Coronary artery (tissue), 2 donors: ENCODE measurements at regions not wholly inside any gene's neighbourhood (a gene's known extent, or its start where the extent isn't known, plus 50 kb on each side); places are given as distances from the start of the nearest gene placed in this dataset.

Source experiments
- DNase-seq: peaks from one replicate; pipeline ENCODE4 v3.0.0-alpha.2; 2017; ENCODE audit warnings: low spot score
- H3K27ac ChIP-seq, 2 donors: fragments of 200-600 bp; sonication (generic); one replicate each; pipeline ENCODE4 v1.5.1; 2016 to 2019
- H3K4me3 ChIP-seq: fragments of 200-600 bp; sonication (generic); 2 replicates; pipeline ENCODE4 v1.5.1; 2016; ENCODE audit warnings: mild to moderate bottlenecking, moderate library complexity
- CTCF ChIP-seq: fragments of 200-600 bp; sonication (generic); IDR thresholded peaks from one replicate; pipeline ENCODE4 v1.5.1; 2019; ENCODE audit warnings: antibody characterized with exemption

DNA sequence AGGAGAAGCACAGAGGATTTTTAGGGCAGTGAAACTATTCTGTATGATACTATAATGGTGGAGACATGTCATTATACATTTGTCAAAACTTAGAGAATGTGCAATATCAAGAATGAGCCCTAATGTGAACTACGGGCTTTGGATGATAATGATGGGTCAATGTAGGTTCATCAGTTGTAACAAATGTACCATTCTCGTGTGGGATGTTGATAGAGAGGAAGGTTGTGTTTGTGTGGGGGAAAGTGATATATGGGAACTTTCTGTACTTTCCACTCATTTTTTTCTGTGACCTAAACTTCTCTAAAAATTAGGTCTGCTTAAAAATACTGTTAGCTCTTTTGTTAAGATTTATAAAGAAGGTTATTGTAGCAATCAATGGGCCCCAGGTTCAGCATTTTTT, 138.9 kb downstream of the SPATA31D1 start:
- DNase-seq = no peak
- no peak for TF ChIP-seq CTCF
- H3K27ac ChIP-seq = no peak overlapping the region
- H3K4me3 ChIP-seq = no peak overlapping the region

- DNase-seq = no peak
- H3K4me3 ChIP-seq = no peak overlapping the region
- no peak overlapping the region for H3K27ac ChIP-seq
- no peak for TF ChIP-seq CTCF
Measured at GRCh38 chr9:82128011-82128696, 139.6 kb downstream of the SPATA31D1 start.

GRCh38 chr9:82129708-82130107, 141.1 kb downstream of the SPATA31D1 start:
- no peak for TF ChIP-seq CTCF
- DNase-seq = no peak
- H3K4me3 ChIP-seq = no peak overlapping the region
- H3K27ac ChIP-seq = no peak overlapping the region

GRCh38 chr9:82130331-82131042, 141.9 kb downstream of the SPATA31D1 start:
- DNase-seq = no peak
- Histone ChIP-seq H3K27ac (no peak overlapping the region), H3K4me3 (no peak overlapping the region)
- no peak for TF ChIP-seq CTCF

- H3K4me3 ChIP-seq = no peak overlapping the region
- no peak for TF ChIP-seq CTCF
- DNase-seq = no peak
- H3K27ac ChIP-seq = no peak overlapping the region
Measured at GRCh38 chr9:82131072-82131471, 142.5 kb downstream of the SPATA31D1 start.

DNA sequence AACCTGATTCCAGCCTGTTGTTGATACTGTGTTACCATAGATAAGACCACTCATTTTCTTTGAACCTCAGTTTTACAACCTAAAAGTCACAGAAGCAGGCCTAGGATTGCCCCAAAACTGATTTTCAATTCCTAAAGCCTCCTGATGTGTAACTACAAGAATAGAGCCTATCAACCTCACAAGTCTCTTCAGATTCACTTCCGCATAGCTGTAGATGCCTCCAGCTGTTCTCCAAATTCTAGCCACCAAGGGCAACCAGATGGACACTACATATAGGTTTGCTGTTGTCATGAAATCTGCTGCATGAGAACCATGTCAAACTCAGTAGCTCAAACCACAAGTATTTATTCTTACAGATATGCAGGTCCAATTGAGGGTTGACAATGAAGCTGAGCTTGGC, 143.5 kb downstream of the SPATA31D1 start:
- H3K4me3 ChIP-seq = no peak overlapping the region
- H3K27ac ChIP-seq = no peak overlapping the region
- no peak for TF ChIP-seq CTCF
- no peak for DNase-seq

DNA sequence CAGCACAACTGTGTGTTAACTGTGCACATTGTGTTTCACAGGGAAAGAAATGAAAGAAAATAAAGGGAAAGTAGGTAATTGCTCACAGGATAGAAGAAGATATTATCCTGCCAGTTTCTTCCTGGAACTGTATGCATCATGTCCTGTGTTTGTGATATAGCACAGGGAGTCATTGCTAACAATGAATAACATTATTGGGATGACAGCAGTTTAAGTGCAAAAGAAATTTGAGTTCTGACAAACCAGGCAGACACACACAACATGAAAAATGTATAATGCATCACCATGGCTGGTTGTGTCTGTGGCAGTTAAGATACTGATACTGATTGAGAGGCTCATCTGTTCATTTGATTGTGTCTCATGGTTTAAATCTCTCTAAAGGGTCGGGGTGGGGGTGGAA, 145.4 kb downstream of the SPATA31D1 start:
- Histone ChIP-seq H3K4me3 (no peak overlapping the region), H3K27ac (no peak overlapping the region)
- TF ChIP-seq CTCF = no peak
- DNase-seq = no peak
